ENCODE measurements at regions not wholly inside any gene's neighbourhood (a gene's known extent, or its start where the extent isn't known, plus 50 kb on each side); places are given as distances from the start of the nearest gene placed in this dataset.

DNA sequence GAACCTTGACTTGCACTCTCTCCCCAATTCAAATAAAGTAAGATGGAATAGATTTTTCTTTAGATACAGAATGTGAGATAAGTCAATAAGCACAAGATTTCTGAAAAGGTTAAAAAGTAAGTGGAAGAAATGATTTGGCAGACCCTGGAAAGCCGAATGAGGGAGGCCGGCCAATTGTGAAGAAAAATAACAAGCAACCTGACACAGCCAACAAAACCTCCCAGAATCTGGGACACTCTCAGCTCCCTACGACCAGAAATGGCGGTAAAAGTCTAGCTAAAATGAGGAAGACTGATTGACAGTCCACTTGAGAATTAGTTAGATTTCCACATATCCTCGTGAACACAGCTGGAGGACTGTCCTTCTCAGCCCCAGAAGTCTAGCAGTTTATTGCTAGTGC is 85.4 kb downstream of the KLF12 start:
- in situ Hi-C loops (cut with MboI; ENCODE audit: low sequenced_read_pairs) (no loop called here), dilution Hi-C loops (cut with HindIII; ENCODE audit: low sequenced_read_pairs, unreplicated experiment) (no loop called here), intact Hi-C loops (cut with micrococcal nuclease) (loop anchor here (5.0 to 10.0 kb wide), 3 partner anchors 84 to 194 kb away; partner anchors contain the start of gene KLF12)
- BruUV-seq (replicated peaks), result no TSS peak
- no peak overlapping the region for H2AK5ac ChIP-seq (ENCODE audit: low read depth, low read length)
- peaks cover 12% of the 10 kb centered on the region for H3K4me1 ChIP-seq (ENCODE audit: control insufficient read depth, insufficient read depth, low read length)
- no peak overlapping the region for H3K14ac ChIP-seq (replicated peaks; ENCODE audit: low read depth, low read length)
- no peak overlapping the region for H3K27ac ChIP-seq (ENCODE audit: insufficient read depth, low read length)
- no peak overlapping the region for H2AK9ac ChIP-seq (replicated peaks; ENCODE audit: low read depth, low read length, poor library complexity)
- H3K4ac ChIP-seq (ENCODE audit: low read depth, low read length), result no peak overlapping the region
- H2BK5ac ChIP-seq (ENCODE audit: low read depth, low read length, poor library complexity, severe bottlenecking), result no peak overlapping the region
- no peak overlapping the region for H4K8ac ChIP-seq (ENCODE audit: low read depth in 2 of 2, low read length in 2 of 2)
- DNase-seq (no peak), ATAC-seq (ENCODE audit: low read depth) (no peak)
- no peak overlapping the region for H3K18ac ChIP-seq (ENCODE audit: low read depth, low read length)
- no peak overlapping the region for H4K91ac ChIP-seq (ENCODE audit: insufficient read depth, low read depth, low read length)
- TF ChIP-seq MAZ (IDR thresholded peaks at IDR 0.05; ENCODE audit: borderline replicate concordance, low read depth, low read length), result no peak
- TF ChIP-seq, protein P1, sequence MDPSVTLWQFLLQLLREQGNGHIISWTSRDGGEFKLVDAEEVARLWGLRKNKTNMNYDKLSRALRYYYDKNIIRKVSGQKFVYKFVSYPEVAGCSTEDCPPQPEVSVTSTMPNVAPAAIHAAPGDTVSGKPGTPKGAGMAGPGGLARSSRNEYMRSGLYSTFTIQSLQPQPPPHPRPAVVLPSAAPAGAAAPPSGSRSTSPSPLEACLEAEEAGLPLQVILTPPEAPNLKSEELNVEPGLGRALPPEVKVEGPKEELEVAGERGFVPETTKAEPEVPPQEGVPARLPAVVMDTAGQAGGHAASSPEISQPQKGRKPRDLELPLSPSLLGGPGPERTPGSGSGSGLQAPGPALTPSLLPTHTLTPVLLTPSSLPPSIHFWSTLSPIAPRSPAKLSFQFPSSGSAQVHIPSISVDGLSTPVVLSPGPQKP (IDR thresholded peaks at IDR 0.05; ENCODE audit: borderline replicate concordance, low read depth, low read length), result no peak
- TF ChIP-seq, protein P2, sequence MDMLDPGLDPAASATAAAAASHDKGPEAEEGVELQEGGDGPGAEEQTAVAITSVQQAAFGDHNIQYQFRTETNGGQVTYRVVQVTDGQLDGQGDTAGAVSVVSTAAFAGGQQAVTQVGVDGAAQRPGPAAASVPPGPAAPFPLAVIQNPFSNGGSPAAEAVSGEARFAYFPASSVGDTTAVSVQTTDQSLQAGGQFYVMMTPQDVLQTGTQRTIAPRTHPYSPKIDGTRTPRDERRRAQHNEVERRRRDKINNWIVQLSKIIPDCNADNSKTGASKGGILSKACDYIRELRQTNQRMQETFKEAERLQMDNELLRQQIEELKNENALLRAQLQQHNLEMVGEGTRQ (IDR thresholded peaks at IDR 0.05; ENCODE audit: low read depth, low read length), result no peak
- no peak for TF ChIP-seq MAFK (IDR thresholded peaks at IDR 0.05; ENCODE audit: low read depth, low read length)
- no peak for TF ChIP-seq CHD1 (IDR thresholded peaks at IDR 0.05; ENCODE audit: low read depth, low read length)
- no peak for TF ChIP-seq BHLHE40 (IDR thresholded peaks at IDR 0.05; ENCODE audit: low read depth, low read length)
- no peak for TF ChIP-seq MXI1 (IDR thresholded peaks at IDR 0.05; ENCODE audit: borderline replicate concordance, low read depth, low read length)
- TF ChIP-seq RFX5 (IDR thresholded peaks at IDR 0.05; ENCODE audit: low read depth, low read length), result no peak
- no peak for TF ChIP-seq FOS (IDR thresholded peaks at IDR 0.05; ENCODE audit: low read depth, low read length)
- TF ChIP-seq RCOR1 (IDR thresholded peaks at IDR 0.05; ENCODE audit: insufficient replicate concordance, low read length), result no peak
- TF ChIP-seq SMC3 (IDR thresholded peaks at IDR 0.05; ENCODE audit: low read depth, low read length), result no peak
- TF ChIP-seq POLR2A (IDR thresholded peaks at IDR 0.05; ENCODE audit: low read depth, low read length), result no peak
- TF ChIP-seq, protein P3, sequence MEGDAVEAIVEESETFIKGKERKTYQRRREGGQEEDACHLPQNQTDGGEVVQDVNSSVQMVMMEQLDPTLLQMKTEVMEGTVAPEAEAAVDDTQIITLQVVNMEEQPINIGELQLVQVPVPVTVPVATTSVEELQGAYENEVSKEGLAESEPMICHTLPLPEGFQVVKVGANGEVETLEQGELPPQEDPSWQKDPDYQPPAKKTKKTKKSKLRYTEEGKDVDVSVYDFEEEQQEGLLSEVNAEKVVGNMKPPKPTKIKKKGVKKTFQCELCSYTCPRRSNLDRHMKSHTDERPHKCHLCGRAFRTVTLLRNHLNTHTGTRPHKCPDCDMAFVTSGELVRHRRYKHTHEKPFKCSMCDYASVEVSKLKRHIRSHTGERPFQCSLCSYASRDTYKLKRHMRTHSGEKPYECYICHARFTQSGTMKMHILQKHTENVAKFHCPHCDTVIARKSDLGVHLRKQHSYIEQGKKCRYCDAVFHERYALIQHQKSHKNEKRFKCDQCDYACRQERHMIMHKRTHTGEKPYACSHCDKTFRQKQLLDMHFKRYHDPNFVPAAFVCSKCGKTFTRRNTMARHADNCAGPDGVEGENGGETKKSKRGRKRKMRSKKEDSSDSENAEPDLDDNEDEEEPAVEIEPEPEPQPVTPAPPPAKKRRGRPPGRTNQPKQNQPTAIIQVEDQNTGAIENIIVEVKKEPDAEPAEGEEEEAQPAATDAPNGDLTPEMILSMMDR (conservative IDR thresholded peaks at IDR 0.05; ENCODE audit: low read depth, low read length), result no peak
- no peak for TF ChIP-seq RAD21 (IDR thresholded peaks at IDR 0.05; ENCODE audit: low read length)
- H3K79me1 ChIP-seq (ENCODE audit: low read depth in 1 of 2, low read length in 2 of 2), result peaks cover 43 to 64% of the 10 kb centered on the region in 2 experiments
- CTCF ChIA-PET, result interaction anchor here (1.1 kb wide), 1 partner anchor 15 kb away, joined by 3 read pairs; no protein-coding TSS in a partner anchor
- peaks cover 6% of the 10 kb centered on the region for H3K9me1 ChIP-seq (ENCODE audit: insufficient read depth, low read length)
- H3K56ac ChIP-seq (ENCODE audit: extremely low read depth, insufficient read depth, low read length), result no peak overlapping the region
- no peak overlapping the region for H3K4me3 ChIP-seq (ENCODE audit: insufficient read depth, low read depth, low read length)
- no peak overlapping the region for H2BK15ac ChIP-seq (ENCODE audit: low read depth, low read length)
- POLR2A ChIA-PET (ENCODE audit: unreplicated experiment), result no interaction called here
- no peak overlapping the region for H2AFZ ChIP-seq (replicated peaks; ENCODE audit: low read length, poor library complexity)
- no peaks in the 10 kb centered on the region for H3K27me3 ChIP-seq (ENCODE audit: control insufficient read depth, insufficient read depth, low read length)
- H3K4me2 ChIP-seq (ENCODE audit: low read depth, low read length), result no peak overlapping the region
- no peak overlapping the region for H2BK20ac ChIP-seq (ENCODE audit: low read depth, low read length)
- no peak overlapping the region for H3K23ac ChIP-seq (ENCODE audit: low read depth, low read length)
- no peaks in the 10 kb centered on the region for H3K9me3 ChIP-seq (ENCODE audit: control insufficient read depth, insufficient read depth, low read length)
- H4K5ac ChIP-seq (ENCODE audit: low read depth, low read length), result no peak overlapping the region
- H2BK120ac ChIP-seq (ENCODE audit: low read depth, low read length), result no peak overlapping the region
- WGBS, 2 experiments (ENCODE audit: extremely low coverage in 2 of 2, insufficient read length in 1 of 2), result no CpG with 5 or more reads among the region's 5 CpGs
- peaks cover 22% of the 10 kb centered on the region; the same call in 1 of the 2 replicates for H4K20me1 ChIP-seq (ENCODE audit: insufficient read depth, low read length)
- no peaks in the 10 kb centered on the region; the same call in 1 of the 2 replicates for H3K36me3 ChIP-seq (ENCODE audit: control insufficient read depth, insufficient read depth, low read length)
- H3K9ac ChIP-seq (ENCODE audit: low read depth, low read length), result no peak overlapping the region
